H1 (cell line): ENCODE measurements at regions not wholly inside any gene's neighbourhood (a gene's known extent, or its start where the extent isn't known, plus 50 kb on each side); places are given as distances from the start of the nearest gene placed in this dataset.

Source experiments
- CTCF ChIA-PET: fragments of 300-600 bp; sonication (Branson Sonifier 250); formaldehyde crosslinking; loops from one replicate; lab custom pipeline; 2021; ENCODE audit not compliant: partially characterized antibody; lab: Charles Lee
- POLR2A ChIA-PET: fragments of 300-600 bp; sonication (Branson Sonifier 250); formaldehyde crosslinking; loops from one replicate; lab custom pipeline; 2021; ENCODE audit warnings: inconsistent platforms; ENCODE audit not compliant: partially characterized antibody; lab: Charles Lee
- DNase-seq, 2 experiments: peaks; one replicate each; pipeline versions ENCODE4 v3.0.0 to v3.0.0-alpha.2; 2010 to 2022; ENCODE audit warnings: low spot score in 2 of 2, low read depth in 1 of 2, mixed read lengths in 1 of 2
- FAIRE-seq: peaks from 2 replicates; lab custom pipeline; 2011; peaks lifted over from hg19 to GRCh38; lab: Jason Lieb, UNC
- H2AFZ ChIP-seq: 2 replicates; pipeline ENCODE4 v1.8.1; 2012; ENCODE audit warnings: low read length, inconsistent platforms
- H2AK5ac ChIP-seq: 2 replicates; pipeline ENCODE4 v1.6.1; 2013; ENCODE audit warnings: low read depth, low read length
- H2BK120ac ChIP-seq: replicated peaks from 2 replicates; pipeline ENCODE3; 2013; ENCODE audit warnings: low read depth, low read length, inconsistent platforms
- H2BK12ac ChIP-seq: 2 replicates; pipeline ENCODE4 v1.6.1; 2013; ENCODE audit warnings: low read depth, low read length
- H2BK15ac ChIP-seq: 2 replicates; pipeline ENCODE4 v1.6.1; 2013; ENCODE audit warnings: low read length
- H2BK20ac ChIP-seq: 2 replicates; pipeline ENCODE4 v1.6.1; 2013; ENCODE audit warnings: low read length
- H2BK5ac ChIP-seq: 2 replicates; pipeline ENCODE4 v1.6.1; 2013; ENCODE audit warnings: low read depth, low read length
- H3K14ac ChIP-seq: 2 replicates; pipeline ENCODE4 v1.6.1; 2013; ENCODE audit warnings: inconsistent platforms; ENCODE audit not compliant: insufficient read length
- H3K18ac ChIP-seq: 2 replicates; pipeline ENCODE4 v1.6.1; 2013; ENCODE audit warnings: low read length; ENCODE audit errors: extremely low read depth
- H3K23ac ChIP-seq: 2 replicates; pipeline ENCODE4 v1.6.1; 2013; ENCODE audit warnings: inconsistent platforms; ENCODE audit not compliant: insufficient read length
- H3K23me2 ChIP-seq: 2 replicates; pipeline ENCODE4 v1.6.1; 2013; ENCODE audit warnings: low read depth, low read length
- H3K27ac ChIP-seq: 2 replicates; pipeline ENCODE4 v1.6.1; 2011; ENCODE audit warnings: low read depth, low read length, inconsistent platforms
- H3K27me3 ChIP-seq, 4 experiments: replicated peaks in 1 of 4; 1 replicate in 1 of 4; 2 replicates in 3 of 4; pipeline versions ENCODE4 v1.6.1 to v1.8.1; 2011 to 2013; ENCODE audit warnings: low read length in 3 of 4, mild to moderate bottlenecking in 3 of 4, inconsistent platforms in 2 of 4, mixed read lengths in 2 of 4, moderate library complexity in 1 of 4; ENCODE audit not compliant: control insufficient read depth in 3 of 4, insufficient read depth in 3 of 4; ENCODE audit errors: extremely low read depth in 1 of 4
- H3K36me3 ChIP-seq, 4 experiments: 2 replicates each; pipeline versions ENCODE4 v1.6.1 to v1.8.1; 2011 to 2013; ENCODE audit warnings: mild to moderate bottlenecking in 4 of 4, low read length in 3 of 4, moderate library complexity in 2 of 4, control low read depth in 1 of 4, inconsistent platforms in 1 of 4; ENCODE audit not compliant: insufficient read depth in 4 of 4, control insufficient read depth in 2 of 4
- H3K4ac ChIP-seq: replicated peaks from 2 replicates; pipeline ENCODE3; 2013; ENCODE audit warnings: low read length, low read depth, mixed read lengths, inconsistent platforms; ENCODE audit not compliant: insufficient read length
- H3K4me1 ChIP-seq, 4 experiments: replicated peaks in 1 of 4; 1 replicate in 1 of 4; 2 replicates in 3 of 4; pipeline versions ENCODE4 v1.6.1 to v1.8.1; 2011 to 2013; ENCODE audit warnings: low read length in 3 of 4, inconsistent platforms in 2 of 4, mixed read lengths in 1 of 4; ENCODE audit not compliant: insufficient read depth in 4 of 4, control insufficient read depth in 3 of 4
- H3K4me2 ChIP-seq, 2 experiments: 2 replicates each; pipeline versions ENCODE4 v1.6.1 to v1.8.1; 2011 to 2013; ENCODE audit warnings: low read depth in 2 of 2, low read length in 2 of 2, control low read depth in 1 of 2, inconsistent platforms in 1 of 2, mild to moderate bottlenecking in 1 of 2; ENCODE audit not compliant: insufficient read depth in 1 of 2
- H3K4me3 ChIP-seq, 4 experiments: fragments of 200-600, 300-600 bp in 1 of 4; sonication (generic), shearing (Covaris generic), sonication (Bioruptor Twin) in 1 of 4; 2 replicates each; pipeline versions ENCODE4 v1.5.1 to v1.8.1; 2011 to 2016; ENCODE audit warnings: low read length in 4 of 4, low read depth in 3 of 4, control low read depth in 2 of 4, inconsistent platforms in 2 of 4, mild to moderate bottlenecking in 2 of 4, mixed read lengths in 1 of 4, moderate library complexity in 1 of 4; ENCODE audit not compliant: insufficient read depth in 2 of 4; ENCODE audit errors: extremely low read depth in 1 of 4
- H3K56ac ChIP-seq: replicated peaks from 2 replicates; pipeline ENCODE3; 2013; ENCODE audit warnings: low read depth, mild to moderate bottlenecking, mixed read lengths, low read length, inconsistent platforms; ENCODE audit not compliant: insufficient read length
- H3K79me1 ChIP-seq: 2 replicates; pipeline ENCODE4 v1.6.1; 2013; ENCODE audit warnings: low read depth, low read length, control low read depth
- H3K79me2 ChIP-seq, 2 experiments: 2 replicates each; pipeline versions ENCODE4 v1.6.1 to v1.8.1; 2012 to 2013; ENCODE audit warnings: low read length in 2 of 2, mild to moderate bottlenecking in 2 of 2, inconsistent platforms in 1 of 2; ENCODE audit not compliant: insufficient read depth in 2 of 2, control insufficient read depth in 1 of 2
- H3K9ac ChIP-seq, 4 experiments: replicated peaks in 1 of 4; 1 replicate in 1 of 4; 2 replicates in 3 of 4; pipeline versions ENCODE4 v1.6.1 to v1.8.1; 2011 to 2013; ENCODE audit warnings: low read depth in 3 of 4, low read length in 3 of 4, control low read depth in 2 of 4, mild to moderate bottlenecking in 2 of 4, moderate library complexity in 2 of 4, inconsistent platforms in 1 of 4; ENCODE audit errors: extremely low read depth in 1 of 4
- H3K9me3 ChIP-seq, 2 experiments: 2 replicates each; pipeline versions ENCODE4 v1.6.1 to v1.8.1; 2012 to 2013; ENCODE audit warnings: mild to moderate bottlenecking in 2 of 2, moderate library complexity in 2 of 2, control low read depth in 1 of 2, inconsistent platforms in 1 of 2, low read depth in 1 of 2, low read length in 1 of 2, mixed read lengths in 1 of 2; ENCODE audit not compliant: insufficient read depth in 2 of 2
- H4K20me1 ChIP-seq, 2 experiments: replicated peaks in 1 of 2; 2 replicates each; pipeline versions ENCODE3 to v1.8.1; 2011 to 2013; ENCODE audit warnings: inconsistent platforms in 2 of 2, low read length in 2 of 2, mild to moderate bottlenecking in 1 of 2; ENCODE audit not compliant: insufficient read depth in 2 of 2, control insufficient read depth in 1 of 2
- H4K5ac ChIP-seq: 2 replicates; pipeline ENCODE4 v1.6.1; 2013; ENCODE audit warnings: low read length, low read depth, mixed read lengths, inconsistent platforms; ENCODE audit not compliant: insufficient read length
- H4K8ac ChIP-seq: 2 replicates; pipeline ENCODE4 v1.8.0; 2013; ENCODE audit warnings: mild to moderate bottlenecking, moderate library complexity, low read length, inconsistent platforms; ENCODE audit not compliant: insufficient read depth; ENCODE audit errors: extremely low read depth
- H4K91ac ChIP-seq: replicated peaks from 2 replicates; pipeline ENCODE3; 2013; ENCODE audit warnings: low read length, mixed read lengths, inconsistent platforms; ENCODE audit not compliant: insufficient read length
- ATF3 ChIP-seq: IDR thresholded peaks from 2 replicates; pipeline ENCODE4 v1.6.1; 2011; ENCODE audit warnings: low read depth, mild to moderate bottlenecking, low read length; ENCODE audit not compliant: insufficient read depth
- BACH1 ChIP-seq: IDR thresholded peaks from 2 replicates; pipeline ENCODE4 v1.6.1; 2012; ENCODE audit warnings: low read length, improper control_type of control experiment
- BRCA1 ChIP-seq: IDR thresholded peaks from 2 replicates; pipeline ENCODE4 v1.6.1; 2012; ENCODE audit warnings: low read depth, low read length, improper control_type of control experiment
- CEBPB ChIP-seq: IDR thresholded peaks from 2 replicates; pipeline ENCODE4 v1.6.1; 2012; ENCODE audit warnings: low read depth, low read length
- CTBP2 ChIP-seq: IDR thresholded peaks from 2 replicates; pipeline ENCODE4 v1.7.0; 2011; ENCODE audit warnings: borderline replicate concordance, mild to moderate bottlenecking, moderate library complexity, mixed read lengths, low read length; ENCODE audit not compliant: insufficient read depth, insufficient read length
- EZH2 ChIP-seq: fragments of 200-600 bp; sonication (generic); IDR thresholded peaks from 2 replicates; pipeline ENCODE4 v1.7.1; 2012; ENCODE audit warnings: low read depth, mild to moderate bottlenecking, moderate library complexity, low read length, inconsistent platforms; ENCODE audit not compliant: severe bottlenecking
- GTF2F1 ChIP-seq: IDR thresholded peaks from 2 replicates; pipeline ENCODE4 v1.6.1; 2012; ENCODE audit warnings: low read depth, low read length, improper control_type of control experiment, borderline replicate concordance
- KDM4A ChIP-seq: IDR thresholded peaks from one replicate; pipeline ENCODE4 v1.7.1; 2012; ENCODE audit warnings: low read depth, mild to moderate bottlenecking, moderate library complexity, low read length, inconsistent platforms; ENCODE audit not compliant: severe bottlenecking
- RFX5 ChIP-seq: IDR thresholded peaks from 2 replicates; pipeline ENCODE4 v1.6.1; 2011; ENCODE audit warnings: low read depth, low read length, improper control_type of control experiment, borderline replicate concordance
- YY1 ChIP-seq: IDR thresholded peaks from 2 replicates; pipeline ENCODE4 v1.6.1; 2011; ENCODE audit warnings: low read depth, mild to moderate bottlenecking, low read length
- WGBS, 2 experiments: shearing (Covaris generic) in 1 of 2; methylation state at CpG; one replicate each; pipeline versions ENCODE4 v1.1.6 to v1.1.7; 2013 to 2015; ENCODE audit warnings: low lambda C conversion rate in 2 of 2, mixed read lengths in 2 of 2, inconsistent platforms in 1 of 2, low coverage in 1 of 2, missing lambda C conversion rate in 1 of 2; ENCODE audit not compliant: insufficient replicate concordance in 2 of 2, insufficient coverage in 1 of 2, insufficient read length in 1 of 2; ENCODE audit errors: extremely low coverage in 1 of 2, missing lambda C conversion rate in 1 of 2; 5-methylcytosine and 5-hydroxymethylcytosine counted together
- TF ChIP-seq, protein P1 (sequence below), 3 experiments: IDR thresholded peaks; 1 replicate in 2 of 3; 2 replicates in 1 of 3; pipeline versions ENCODE4 v1.5.1 to v1.6.1; 2011; ENCODE audit warnings: low read length in 3 of 3, mild to moderate bottlenecking in 3 of 3, inconsistent platforms in 2 of 3, low read depth in 1 of 3, moderate library complexity in 1 of 3; ENCODE audit not compliant: insufficient read depth in 1 of 3; ENCODE audit errors: control extremely low read depth in 1 of 3

- WGBS, 2 experiments: 86% methylated on average over 3 of the region's 3 CpGs; no CpG with 5 or more reads in 1 of the 2 experiments
- H3K36me3 ChIP-seq: no peaks in the 10 kb centered on the region
- H3K56ac ChIP-seq: no peak overlapping the region
- H3K4me1 ChIP-seq: no peaks in the 10 kb centered on the region
- H2AFZ ChIP-seq: no peak overlapping the region
- FAIRE-seq (no peak), DNase-seq (no peak)
- no peaks in the 10 kb centered on the region for H4K20me1 ChIP-seq
- no peak overlapping the region for H3K14ac ChIP-seq
- H3K4me2 ChIP-seq: no peak overlapping the region
- H4K91ac ChIP-seq: no peak overlapping the region
- ChIA-PET CTCF (no interaction called here), POLR2A (no interaction called here)
- no peak overlapping the region for H2BK12ac ChIP-seq
- H3K9ac ChIP-seq: no peak overlapping the region
- no peak overlapping the region for H4K5ac ChIP-seq
- no peaks in the 10 kb centered on the region for H3K9me3 ChIP-seq
- H3K4ac ChIP-seq: no peak overlapping the region
- H3K4me3 ChIP-seq: no peak overlapping the region
- H3K27ac ChIP-seq: no peak overlapping the region
- H2AK5ac ChIP-seq: no peak overlapping the region
- H3K23me2 ChIP-seq: no peaks in the 10 kb centered on the region
- no peak overlapping the region for H3K18ac ChIP-seq
- H3K79me2 ChIP-seq: no peaks in the 10 kb centered on the region
- no peaks in the 10 kb centered on the region for H3K79me1 ChIP-seq
- no peak overlapping the region for H3K23ac ChIP-seq
- no peak overlapping the region for H2BK120ac ChIP-seq
- H4K8ac ChIP-seq: no peak overlapping the region
- no peak overlapping the region for H2BK20ac ChIP-seq
- H2BK5ac ChIP-seq: no peak overlapping the region
- no peak overlapping the region for H2BK15ac ChIP-seq
- H3K27me3 ChIP-seq: peaks cover 0 to 1% (median 0%) of the 10 kb centered on the region in 4 experiments; a peak in 1 of 7 replicates
- no peak for TF ChIP-seq YY1
- TF ChIP-seq ATF3: no peak
- TF ChIP-seq EZH2: no peak
- no peak for TF ChIP-seq BRCA1
- TF ChIP-seq, protein P1, sequence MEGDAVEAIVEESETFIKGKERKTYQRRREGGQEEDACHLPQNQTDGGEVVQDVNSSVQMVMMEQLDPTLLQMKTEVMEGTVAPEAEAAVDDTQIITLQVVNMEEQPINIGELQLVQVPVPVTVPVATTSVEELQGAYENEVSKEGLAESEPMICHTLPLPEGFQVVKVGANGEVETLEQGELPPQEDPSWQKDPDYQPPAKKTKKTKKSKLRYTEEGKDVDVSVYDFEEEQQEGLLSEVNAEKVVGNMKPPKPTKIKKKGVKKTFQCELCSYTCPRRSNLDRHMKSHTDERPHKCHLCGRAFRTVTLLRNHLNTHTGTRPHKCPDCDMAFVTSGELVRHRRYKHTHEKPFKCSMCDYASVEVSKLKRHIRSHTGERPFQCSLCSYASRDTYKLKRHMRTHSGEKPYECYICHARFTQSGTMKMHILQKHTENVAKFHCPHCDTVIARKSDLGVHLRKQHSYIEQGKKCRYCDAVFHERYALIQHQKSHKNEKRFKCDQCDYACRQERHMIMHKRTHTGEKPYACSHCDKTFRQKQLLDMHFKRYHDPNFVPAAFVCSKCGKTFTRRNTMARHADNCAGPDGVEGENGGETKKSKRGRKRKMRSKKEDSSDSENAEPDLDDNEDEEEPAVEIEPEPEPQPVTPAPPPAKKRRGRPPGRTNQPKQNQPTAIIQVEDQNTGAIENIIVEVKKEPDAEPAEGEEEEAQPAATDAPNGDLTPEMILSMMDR (IDR thresholded peaks at IDR 0.05; ENCODE audit: control extremely low read depth in 1 of 3, insufficient read depth in 1 of 3, low read depth in 1 of 3, low read length in 3 of 3): no peak
- TF ChIP-seq GTF2F1: no peak
- TF ChIP-seq BACH1: no peak
- TF ChIP-seq CTBP2: no peak
- TF ChIP-seq RFX5: no peak
- TF ChIP-seq CEBPB: no peak
- TF ChIP-seq KDM4A: no peak
These were observed 136.0 kb upstream of the NRSN1 start for GRCh38 chr6:23989885-23990533.
